Neural cell (in vitro differentiated cells): ENCODE measurements at regions not wholly inside any gene's neighbourhood (a gene's known extent, or its start where the extent isn't known, plus 50 kb on each side); places are given as distances from the start of the nearest gene placed in this dataset.

Source experiments
- H2AFZ ChIP-seq: fragments of 200-600, 300-800 bp; sonication (generic), shearing (Covaris generic); 2 replicates; pipeline ENCODE4 v1.6.0; 2014; ENCODE audit warnings: low read depth, mild to moderate bottlenecking, antibody characterized with exemption, low read length, moderate library complexity
- H3F3A ChIP-seq: fragments of 200-600 bp; shearing (Covaris generic); 2 replicates; pipeline ENCODE4 v1.6.1; 2016; ENCODE audit warnings: mild to moderate bottlenecking, moderate library complexity, mixed read lengths, antibody characterized with exemption, low read length; ENCODE audit not compliant: insufficient read depth, poor library complexity, severe bottlenecking
- H3K27ac ChIP-seq: fragments of 200-600, 300-800 bp; sonication (generic), shearing (Covaris generic); 2 replicates; pipeline ENCODE4 v1.5.1; 2014; ENCODE audit warnings: mild to moderate bottlenecking, low read length, moderate library complexity
- H3K27me3 ChIP-seq: fragments of 300-800, 200-600 bp; sonication (generic), shearing (Covaris generic); 2 replicates; pipeline ENCODE4 v1.6.0; 2014; ENCODE audit warnings: mild to moderate bottlenecking, low read depth, low read length, moderate library complexity; ENCODE audit not compliant: insufficient read depth
- H3K36me3 ChIP-seq: fragments of 300-800, 200-600 bp; sonication (generic), shearing (Covaris generic); 2 replicates; pipeline ENCODE4 v1.5.1; 2014; ENCODE audit warnings: mild to moderate bottlenecking, antibody characterized with exemption, low read length, moderate library complexity; ENCODE audit not compliant: insufficient read depth
- H3K4me2 ChIP-seq: fragments of 300-800, 200-600 bp; sonication (generic), shearing (Covaris generic); 2 replicates; pipeline ENCODE4 v1.6.0; 2014; ENCODE audit warnings: mild to moderate bottlenecking, low read length
- H3K4me3 ChIP-seq: fragments of 300-800, 200-600 bp; sonication (generic), shearing (Covaris generic); 2 replicates; pipeline ENCODE4 v1.5.1; 2014; ENCODE audit warnings: mild to moderate bottlenecking, low read length, moderate library complexity
- H3K79me2 ChIP-seq: fragments of 200-600 bp; shearing (Covaris generic); replicated peaks from 2 replicates; pipeline ENCODE4 v1.6.0; 2014; ENCODE audit warnings: mild to moderate bottlenecking, low read length, moderate library complexity; ENCODE audit not compliant: insufficient read depth
- H3K9ac ChIP-seq: fragments of 300-800, 200-600 bp; sonication (generic), shearing (Covaris generic); 2 replicates; pipeline ENCODE4 v1.6.1; 2016; ENCODE audit warnings: mild to moderate bottlenecking, low read length, mixed read lengths
- H3K9me2 ChIP-seq: fragments of 200-600 bp; shearing (Covaris generic); 2 replicates; pipeline ENCODE4 v1.6.1; 2016; ENCODE audit warnings: mild to moderate bottlenecking, low read length, mixed read lengths; ENCODE audit not compliant: insufficient read depth
- H3K9me3 ChIP-seq: fragments of 200-600, 300-800 bp; sonication (generic), shearing (Covaris generic); 2 replicates; pipeline ENCODE4 v1.6.1; 2016; ENCODE audit warnings: mild to moderate bottlenecking, mixed run types, low read length, moderate library complexity, mixed read lengths
- H4K20me1 ChIP-seq: fragments of 200-600 bp; shearing (Covaris generic); 2 replicates; pipeline ENCODE4 v1.6.1; 2016; ENCODE audit warnings: mild to moderate bottlenecking, mixed run types; ENCODE audit not compliant: insufficient read depth
- EP300 ChIP-seq: fragments of 450-650 bp; conservative IDR thresholded peaks from 2 replicates; pipeline ENCODE4 v1.6.1; 2014; ENCODE audit warnings: antibody characterized with exemption, mild to moderate bottlenecking, moderate library complexity; ENCODE audit not compliant: poor library complexity, severe bottlenecking
- EZH2 ChIP-seq: fragments of 200-600, 300-800 bp; shearing (Covaris generic), sonication (generic); IDR thresholded peaks from 2 replicates; pipeline ENCODE4 v1.6.1; 2014; ENCODE audit warnings: antibody characterized with exemption, low read length, borderline replicate concordance, mild to moderate bottlenecking; ENCODE audit not compliant: insufficient read depth, poor library complexity, severe bottlenecking
- MXI1 ChIP-seq: fragments of 450-650 bp; conservative IDR thresholded peaks from 2 replicates; pipeline ENCODE4 v1.6.1; 2014; ENCODE audit warnings: antibody characterized with exemption, mild to moderate bottlenecking; ENCODE audit not compliant: poor library complexity, severe bottlenecking
- POLR2AphosphoS5 ChIP-seq: IDR thresholded peaks from 2 replicates; pipeline ENCODE4 v1.6.1; 2012
- RAD21 ChIP-seq: fragments of 450-650 bp; conservative IDR thresholded peaks from 2 replicates; pipeline ENCODE4 v1.6.1; 2014; ENCODE audit warnings: antibody characterized with exemption, mild to moderate bottlenecking, moderate library complexity
- REST ChIP-seq: IDR thresholded peaks from 2 replicates; pipeline ENCODE4 v1.6.1; 2012; ENCODE audit warnings: borderline replicate concordance
- SMC3 ChIP-seq: fragments of 450-650 bp; conservative IDR thresholded peaks from 2 replicates; pipeline ENCODE4 v1.6.1; 2014; ENCODE audit warnings: antibody characterized with exemption, mild to moderate bottlenecking, moderate library complexity; ENCODE audit not compliant: poor library complexity
- TAF1 ChIP-seq: IDR thresholded peaks from 2 replicates; pipeline ENCODE4 v1.6.1; 2012; ENCODE audit warnings: low read depth
- TF ChIP-seq, protein P1 (sequence below): fragments of 450-650 bp; IDR thresholded peaks from 2 replicates; pipeline ENCODE4 v1.5.1; 2014; ENCODE audit warnings: antibody characterized with exemption, mild to moderate bottlenecking, moderate library complexity; ENCODE audit not compliant: poor library complexity, severe bottlenecking

DNA sequence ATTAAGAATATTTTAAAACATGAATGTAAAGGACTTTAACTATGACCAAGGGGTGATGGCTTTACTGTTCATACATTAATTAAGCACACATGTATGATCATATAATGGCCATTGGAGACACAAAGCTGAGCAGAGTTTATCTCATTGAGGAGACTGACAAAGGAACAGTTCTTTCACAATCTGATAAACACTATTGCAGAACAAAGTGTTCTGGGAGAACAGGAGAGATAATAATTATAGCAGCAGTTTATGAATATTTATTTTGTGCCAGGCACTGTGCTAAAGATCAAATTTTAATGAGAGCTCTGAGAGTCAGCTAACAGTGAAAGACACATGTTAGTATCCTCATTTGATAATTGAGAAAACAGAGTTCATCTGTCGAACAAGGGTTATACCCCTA is 242.4 kb upstream of the NR3C2 start:
- H2AFZ ChIP-seq, result no peak overlapping the region
- H3K27ac ChIP-seq, result no peak overlapping the region
- H3K27me3 ChIP-seq, result no peaks in the 10 kb centered on the region
- no peaks in the 10 kb centered on the region for H3K9me3 ChIP-seq
- H3F3A ChIP-seq, result no peaks in the 10 kb centered on the region
- no peak overlapping the region for H3K9ac ChIP-seq
- H3K4me3 ChIP-seq, result no peak overlapping the region
- H3K36me3 ChIP-seq, result no peaks in the 10 kb centered on the region
- no peaks in the 10 kb centered on the region for H4K20me1 ChIP-seq
- no peaks in the 10 kb centered on the region for H3K9me2 ChIP-seq
- no peaks in the 10 kb centered on the region for H3K79me2 ChIP-seq
- TF ChIP-seq REST (no peak), POLR2AphosphoS5 (no peak), MXI1 (no peak)
- TF ChIP-seq, protein P1, sequence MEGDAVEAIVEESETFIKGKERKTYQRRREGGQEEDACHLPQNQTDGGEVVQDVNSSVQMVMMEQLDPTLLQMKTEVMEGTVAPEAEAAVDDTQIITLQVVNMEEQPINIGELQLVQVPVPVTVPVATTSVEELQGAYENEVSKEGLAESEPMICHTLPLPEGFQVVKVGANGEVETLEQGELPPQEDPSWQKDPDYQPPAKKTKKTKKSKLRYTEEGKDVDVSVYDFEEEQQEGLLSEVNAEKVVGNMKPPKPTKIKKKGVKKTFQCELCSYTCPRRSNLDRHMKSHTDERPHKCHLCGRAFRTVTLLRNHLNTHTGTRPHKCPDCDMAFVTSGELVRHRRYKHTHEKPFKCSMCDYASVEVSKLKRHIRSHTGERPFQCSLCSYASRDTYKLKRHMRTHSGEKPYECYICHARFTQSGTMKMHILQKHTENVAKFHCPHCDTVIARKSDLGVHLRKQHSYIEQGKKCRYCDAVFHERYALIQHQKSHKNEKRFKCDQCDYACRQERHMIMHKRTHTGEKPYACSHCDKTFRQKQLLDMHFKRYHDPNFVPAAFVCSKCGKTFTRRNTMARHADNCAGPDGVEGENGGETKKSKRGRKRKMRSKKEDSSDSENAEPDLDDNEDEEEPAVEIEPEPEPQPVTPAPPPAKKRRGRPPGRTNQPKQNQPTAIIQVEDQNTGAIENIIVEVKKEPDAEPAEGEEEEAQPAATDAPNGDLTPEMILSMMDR, result no peak
- no peak overlapping the region for H3K4me2 ChIP-seq

GRCh38 chr4:148680884-148681283 is 238.7 kb upstream of the NR3C2 start:
- TF ChIP-seq POLR2AphosphoS5 (no peak), RAD21 (no peak), EZH2 (no peak), REST (no peak), SMC3 (no peak), MXI1 (no peak), TAF1 (no peak), EP300 (no peak)
- TF ChIP-seq, protein P1, result no peak
- H4K20me1 ChIP-seq, result no peaks in the 10 kb centered on the region
- H3F3A ChIP-seq, result no peaks in the 10 kb centered on the region
- no peaks in the 10 kb centered on the region for H3K27me3 ChIP-seq
- H3K27ac ChIP-seq, result no peak overlapping the region
- no peaks in the 10 kb centered on the region for H3K9me2 ChIP-seq
- no peak overlapping the region for H3K4me2 ChIP-seq
- no peak overlapping the region for H3K9ac ChIP-seq
- H3K79me2 ChIP-seq, result no peaks in the 10 kb centered on the region
- H2AFZ ChIP-seq, result no peak overlapping the region
- H3K36me3 ChIP-seq, result no peaks in the 10 kb centered on the region
- no peak overlapping the region for H3K4me3 ChIP-seq
- no peaks in the 10 kb centered on the region for H3K9me3 ChIP-seq
